Embryonic facial prominence (tissue), 1 donor: ENCODE measurements at regions not wholly inside any gene's neighbourhood (a gene's known extent, or its start where the extent isn't known, plus 50 kb on each side); places are given as distances from the start of the nearest gene placed in this dataset.
A peak's percentile ranks its signal among the peaks of the same experiment; 100 is the strongest.
"Not testable (repeated sequence)": the region's sequence is repeated elsewhere in the genome, so short reads cannot be mapped to it uniquely, and the experiment has no call there.

Experiments used
- DNase-seq: peaks from one replicate; pipeline ENCODE4 v3.0.0-alpha.2; 2016; ENCODE audit errors: extremely low spot score

DNA sequence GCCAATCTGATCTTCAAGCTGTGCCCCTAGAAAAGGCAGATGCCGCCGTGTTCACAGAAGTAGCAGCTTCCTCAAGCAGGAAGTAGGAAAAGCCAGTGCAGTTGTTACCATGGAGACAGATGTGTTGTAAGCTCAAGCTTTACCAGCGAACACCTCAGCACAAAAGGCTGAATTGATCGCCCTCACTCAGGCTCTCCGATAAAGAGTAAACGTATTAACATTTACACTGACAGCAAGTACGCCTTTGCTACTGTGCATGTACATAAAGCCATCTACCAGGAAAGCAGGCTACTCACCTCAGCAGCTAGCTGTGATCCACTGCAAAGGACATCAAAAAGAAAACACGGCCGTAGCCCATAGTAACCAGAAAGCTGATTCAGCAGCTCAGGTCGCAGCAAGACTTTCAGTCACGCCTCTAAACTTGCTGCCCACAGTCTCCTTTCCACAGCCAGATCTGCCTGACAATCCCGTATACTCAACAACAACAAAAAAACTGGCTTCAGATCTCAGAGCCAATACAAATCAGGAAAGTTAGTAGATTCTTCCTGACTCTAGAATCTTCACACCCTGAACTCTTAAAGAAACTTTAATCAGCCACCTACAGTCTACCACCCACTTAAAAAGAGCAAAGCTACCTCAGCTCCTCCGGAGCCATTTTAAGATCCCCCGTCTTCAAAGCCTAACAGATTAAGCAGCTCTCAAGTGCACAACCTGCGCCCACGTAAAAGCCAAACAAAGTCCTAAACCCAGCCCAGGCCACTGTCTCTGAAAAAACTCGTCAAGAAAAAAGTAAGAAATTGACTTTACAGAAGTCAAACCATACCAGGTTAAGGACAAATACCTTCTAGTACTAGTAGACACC is 160.0 kb downstream of the DEFB131A start:
- DNase-seq: peak; percentile 74

DNA sequence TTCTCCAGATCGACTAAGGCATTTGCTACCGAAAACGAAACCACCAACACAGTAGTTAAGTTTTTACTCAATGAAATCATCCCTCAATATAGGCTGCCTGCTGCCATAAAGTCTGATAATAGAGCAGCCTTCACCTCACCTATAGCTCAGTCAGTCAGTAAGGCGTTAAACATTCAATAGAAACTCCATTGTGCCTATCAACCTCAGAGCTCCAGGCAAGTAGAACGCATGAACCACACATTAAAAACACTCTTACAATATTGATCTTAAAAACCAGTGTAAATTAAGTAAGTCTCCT is 160.6 kb downstream of the DEFB131A start:
- not testable (repeated sequence) for DNase-seq

DNA sequence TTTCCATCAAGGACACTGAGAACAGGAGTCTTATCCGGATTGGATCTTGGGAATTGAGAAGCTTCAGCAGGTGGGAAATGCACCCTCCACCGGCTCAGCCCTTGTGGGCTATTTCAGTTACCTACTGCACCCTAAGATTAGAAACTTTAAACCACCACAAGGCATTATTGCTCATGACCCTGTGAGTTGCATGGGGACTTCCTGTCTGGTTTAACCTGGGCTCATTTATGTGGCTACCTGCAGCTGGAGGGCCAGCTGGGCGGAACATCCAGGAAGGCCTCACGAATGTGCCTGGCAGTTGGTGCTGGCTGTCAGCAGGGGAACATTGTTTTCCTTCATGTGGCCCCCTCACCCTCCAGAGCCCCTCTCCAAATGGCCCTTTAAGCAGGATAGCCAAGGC is 164.1 kb downstream of the DEFB131A start:
- no peak for DNase-seq

DNA sequence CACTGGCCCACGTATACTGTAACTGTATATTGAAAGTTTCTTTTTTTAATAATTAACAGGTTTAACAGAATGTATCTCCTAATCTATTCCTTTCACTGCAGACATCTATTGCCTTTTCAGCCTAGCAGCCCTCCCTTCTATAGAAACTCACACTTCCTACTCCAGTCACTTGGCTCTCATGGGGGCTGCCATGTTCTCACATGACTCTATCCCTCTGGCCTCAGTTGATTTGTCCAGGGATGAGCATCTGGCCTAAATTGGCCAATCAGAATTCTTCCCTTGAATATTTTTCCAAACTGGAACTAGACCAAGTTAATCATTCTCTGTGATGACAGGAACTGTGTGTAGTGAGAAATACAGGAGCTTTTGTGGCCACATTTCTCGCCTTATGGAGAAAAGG is 166.1 kb downstream of the DEFB131A start:
- DNase-seq: not testable (repeated sequence)

DNA sequence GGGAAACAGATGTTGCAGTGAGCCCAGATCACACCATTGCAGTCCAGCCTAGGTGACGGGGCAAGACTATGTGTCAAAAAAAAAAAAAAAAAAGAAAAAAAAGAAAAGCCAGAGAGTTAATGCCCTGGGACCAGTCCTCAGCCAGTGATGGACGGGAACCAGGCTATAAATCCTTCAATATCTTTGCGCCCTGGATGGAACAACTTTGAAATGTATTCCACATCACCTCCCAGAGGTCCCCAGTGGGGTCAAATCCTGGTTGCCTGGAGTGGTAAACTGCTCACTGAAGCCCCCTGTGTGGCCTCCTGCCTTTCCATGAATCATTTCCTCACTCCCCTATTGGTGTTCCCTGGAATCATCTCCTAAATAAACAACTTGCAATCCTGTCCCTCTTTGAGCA is 166.9 kb downstream of the DEFB131A start:
- DNase-seq: no peak

DNA sequence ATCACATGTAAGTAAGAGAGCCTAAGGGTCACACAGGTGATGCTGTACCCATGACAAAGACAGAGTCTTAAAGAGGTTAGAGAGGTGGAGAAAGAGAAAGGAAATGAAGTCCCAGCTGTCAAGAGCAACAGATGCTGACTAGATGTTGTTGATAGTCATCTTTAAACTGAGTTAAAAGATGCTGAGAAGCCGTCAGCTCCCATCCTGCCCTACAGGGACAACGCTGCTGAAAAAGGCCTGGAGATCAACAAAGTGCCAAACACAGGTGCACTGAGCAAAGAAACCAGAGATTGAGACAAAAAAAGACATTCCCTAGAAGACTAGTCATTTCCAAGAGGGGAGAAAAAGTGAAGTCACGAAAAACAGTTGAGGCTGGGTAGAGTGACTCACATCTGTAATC is 145.0 kb upstream of the DRD5 start:
- DNase-seq: not testable (repeated sequence)

DNA sequence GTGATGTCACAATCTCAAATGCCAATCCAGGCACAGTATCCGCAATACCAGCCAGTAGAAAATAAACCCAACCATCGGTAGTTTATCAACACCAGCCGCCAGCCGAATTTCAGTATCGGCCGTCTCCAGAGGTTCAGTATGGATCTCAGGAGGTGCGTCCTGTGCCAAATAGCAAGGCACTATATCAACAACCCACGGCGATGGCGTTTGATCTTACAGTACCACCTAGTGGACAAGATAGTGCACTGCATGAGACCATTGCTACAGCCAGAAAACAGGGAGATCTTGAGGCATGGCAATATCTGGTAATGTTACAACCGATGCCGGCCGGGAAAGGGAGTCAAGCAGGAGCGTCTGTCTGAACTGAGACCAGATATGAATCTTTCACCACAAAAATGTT is 121.8 kb upstream of the DRD5 start:
- not testable (repeated sequence) for DNase-seq

DNA sequence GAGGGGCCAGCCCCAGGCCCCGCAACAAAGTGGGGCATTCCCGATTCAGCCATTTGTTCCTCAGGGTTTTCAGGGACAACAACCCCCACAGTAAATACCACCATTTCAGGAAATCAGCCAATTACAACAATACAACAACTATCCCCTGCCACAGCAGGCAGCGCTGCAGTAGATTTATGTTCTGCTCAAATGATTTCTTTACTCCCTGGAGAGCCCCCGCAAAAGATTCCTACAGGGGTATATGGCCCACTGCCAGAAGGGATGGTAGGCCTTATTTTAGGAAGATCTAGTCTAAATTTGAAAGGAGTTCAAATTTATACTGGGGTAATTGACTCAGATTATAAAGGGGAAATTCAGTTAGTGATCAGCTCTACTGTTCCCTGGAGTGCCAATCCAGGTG is 120.5 kb upstream of the DRD5 start:
- DNase-seq: not testable (repeated sequence)

DNA sequence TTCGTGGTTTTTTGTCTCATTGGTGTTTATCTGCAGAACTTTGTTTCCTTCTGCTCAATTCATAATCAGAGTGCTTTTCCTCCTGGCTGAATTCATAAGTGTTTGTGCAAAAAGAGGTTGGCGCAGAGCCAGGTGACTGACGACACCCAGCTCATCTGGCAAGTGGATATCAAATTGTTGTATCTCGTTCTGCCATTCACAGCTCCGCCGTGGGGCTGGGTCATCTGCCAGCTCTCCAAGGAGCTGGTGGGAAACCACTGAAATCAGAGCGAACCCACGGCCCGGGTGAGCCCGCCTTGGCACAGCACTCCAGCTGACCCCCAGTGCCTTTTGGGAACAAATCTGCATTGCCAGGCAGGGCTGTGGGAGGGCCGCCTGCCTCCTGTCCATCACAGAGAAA is 110.7 kb upstream of the DRD5 start:
- DNase-seq: not testable (repeated sequence)

DNA sequence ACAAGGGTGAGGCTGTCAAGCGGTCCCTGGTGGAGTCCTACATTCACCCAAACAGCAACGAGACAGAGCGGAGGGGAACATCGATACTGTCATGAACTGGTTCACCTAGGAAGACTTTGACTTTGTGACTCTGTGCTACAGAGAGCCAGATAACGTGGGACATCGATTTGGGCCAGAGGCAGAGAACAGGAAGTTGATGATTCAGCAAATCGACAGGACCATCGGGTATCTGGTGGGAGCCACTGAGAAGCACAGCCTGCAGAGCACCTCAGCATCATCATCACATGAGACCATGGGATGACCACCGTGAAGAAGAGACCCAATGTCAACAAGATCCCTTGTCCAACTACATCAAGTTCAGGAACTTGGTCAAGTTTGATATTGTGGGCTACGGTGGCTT is 104.1 kb upstream of the DRD5 start:
- not testable (repeated sequence) for DNase-seq

DNA sequence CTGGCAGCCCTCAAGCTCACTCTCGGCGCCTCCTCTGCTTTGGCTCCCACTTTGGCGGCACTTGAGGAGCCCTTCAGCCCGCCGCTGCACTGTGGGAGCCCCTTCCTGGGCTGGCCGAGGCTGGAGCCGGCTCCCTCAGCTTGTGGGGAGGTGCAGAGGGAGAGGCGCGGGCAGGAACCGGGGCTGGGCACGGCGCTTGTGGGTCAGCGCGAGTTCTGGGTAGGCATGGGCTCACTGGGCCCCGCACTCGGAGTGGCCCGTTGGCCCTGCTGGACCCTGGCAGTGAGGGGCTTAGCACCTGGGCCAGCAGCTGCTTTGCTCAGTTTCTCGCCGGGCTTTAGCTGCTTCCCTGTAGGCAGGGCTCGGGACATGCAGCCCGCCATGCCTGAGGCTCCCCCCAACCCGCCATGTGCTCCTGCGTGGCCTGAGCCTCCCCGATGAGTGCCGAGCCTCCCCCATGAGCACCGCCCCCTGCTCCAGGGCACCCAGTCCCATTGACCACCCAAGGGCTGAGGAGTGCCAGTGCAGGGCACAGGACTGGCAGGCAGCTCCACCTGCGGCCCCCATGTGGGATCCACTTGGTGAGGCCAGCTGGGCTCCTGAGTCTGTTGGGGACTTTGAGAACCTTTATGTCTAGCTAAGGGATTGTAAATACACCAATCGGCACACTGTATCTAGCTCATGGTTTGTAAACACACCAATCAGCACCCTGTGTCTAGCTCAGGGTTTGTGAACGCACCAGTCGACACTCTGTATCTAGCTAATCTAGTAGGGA is 101.5 kb upstream of the DRD5 start:
- DNase-seq: no peak

DNA sequence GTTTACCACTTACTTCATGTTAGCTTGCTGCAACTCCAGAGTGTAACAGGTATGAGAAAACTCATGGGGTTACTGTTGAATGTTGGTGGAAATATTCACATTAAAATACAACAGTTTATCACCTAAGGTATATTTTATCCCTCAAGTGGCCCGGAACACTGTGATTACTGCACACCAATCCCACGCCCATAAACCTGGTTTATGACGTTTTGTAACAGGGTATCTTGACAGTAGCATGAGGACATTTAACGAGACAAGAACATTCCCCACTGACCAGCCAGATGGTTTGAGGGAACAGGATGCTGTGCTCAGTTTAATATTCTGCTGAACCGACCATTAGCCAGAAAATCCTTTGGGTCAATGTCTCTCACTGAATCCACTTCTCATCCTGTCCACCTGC is 98.3 kb upstream of the DRD5 start:
- DNase-seq: not testable (repeated sequence)

DNA sequence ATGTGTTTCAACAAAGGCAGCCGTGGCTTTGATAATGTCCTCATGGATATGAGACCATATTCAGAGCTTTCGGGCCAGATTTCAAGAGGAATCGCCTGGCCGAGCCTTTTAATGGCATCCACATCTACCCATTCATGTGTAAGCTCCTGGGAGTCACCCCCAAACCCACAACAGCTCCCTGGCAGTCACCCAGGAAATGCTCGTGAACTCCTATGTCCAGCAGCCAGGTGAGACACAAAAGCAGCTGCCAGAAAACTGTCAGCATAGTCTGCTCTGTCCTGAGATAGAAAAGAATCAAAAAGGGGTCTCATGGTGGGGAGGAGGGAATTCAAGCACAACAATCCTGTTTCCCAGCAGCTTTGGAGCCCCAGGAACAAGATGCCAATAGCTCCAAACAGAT is 96.4 kb upstream of the DRD5 start:
- DNase-seq: not testable (repeated sequence)

DNA sequence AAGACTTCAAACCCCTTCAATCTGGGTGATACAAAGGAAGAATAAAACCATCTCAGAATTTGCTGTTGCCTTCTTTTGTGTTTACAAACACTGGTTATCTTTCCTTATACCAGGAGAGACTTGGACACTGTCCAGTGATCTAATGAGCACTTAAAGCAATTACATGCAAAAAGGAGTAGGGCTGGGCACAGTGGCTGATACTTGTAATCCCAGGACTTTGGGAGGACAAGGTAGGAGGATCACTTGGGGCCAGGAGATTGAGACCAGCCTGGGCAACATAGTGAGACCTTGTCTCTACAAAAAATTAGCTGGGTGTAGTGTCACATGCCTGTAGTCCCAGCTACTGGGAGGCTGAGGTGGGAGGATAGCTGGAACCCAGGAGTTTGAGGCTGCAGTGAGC is 95.7 kb upstream of the DRD5 start:
- DNase-seq: no peak

DNA sequence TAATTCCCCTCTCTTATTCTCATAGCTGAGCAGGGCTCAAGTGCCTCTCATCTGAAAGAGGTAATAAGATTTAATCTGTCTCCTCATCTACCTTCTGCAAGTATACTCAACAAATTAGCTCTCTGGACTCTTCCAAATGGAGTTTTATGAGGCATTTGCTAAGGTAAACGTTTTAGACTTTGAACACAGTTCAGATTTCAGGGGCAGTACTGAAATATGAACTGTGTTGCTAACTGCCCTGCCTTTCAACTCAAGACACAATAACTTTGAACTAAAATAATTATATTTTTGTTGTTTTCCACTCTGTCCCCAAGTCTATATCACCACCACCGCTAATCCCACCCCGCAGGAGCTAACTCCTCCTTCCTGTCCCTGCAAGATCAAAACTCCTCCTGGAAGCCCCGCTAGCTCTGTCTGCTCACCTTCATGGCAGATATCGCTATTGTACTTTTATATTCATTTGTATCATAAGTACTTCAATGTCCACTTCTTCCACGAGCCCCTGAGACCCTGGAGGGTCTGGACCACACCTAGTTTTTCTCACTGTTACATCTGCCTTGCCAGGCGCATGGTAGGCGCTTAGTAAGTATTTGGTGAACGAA is 90.7 kb upstream of the DRD5 start:
- not testable (repeated sequence) for DNase-seq

DNA sequence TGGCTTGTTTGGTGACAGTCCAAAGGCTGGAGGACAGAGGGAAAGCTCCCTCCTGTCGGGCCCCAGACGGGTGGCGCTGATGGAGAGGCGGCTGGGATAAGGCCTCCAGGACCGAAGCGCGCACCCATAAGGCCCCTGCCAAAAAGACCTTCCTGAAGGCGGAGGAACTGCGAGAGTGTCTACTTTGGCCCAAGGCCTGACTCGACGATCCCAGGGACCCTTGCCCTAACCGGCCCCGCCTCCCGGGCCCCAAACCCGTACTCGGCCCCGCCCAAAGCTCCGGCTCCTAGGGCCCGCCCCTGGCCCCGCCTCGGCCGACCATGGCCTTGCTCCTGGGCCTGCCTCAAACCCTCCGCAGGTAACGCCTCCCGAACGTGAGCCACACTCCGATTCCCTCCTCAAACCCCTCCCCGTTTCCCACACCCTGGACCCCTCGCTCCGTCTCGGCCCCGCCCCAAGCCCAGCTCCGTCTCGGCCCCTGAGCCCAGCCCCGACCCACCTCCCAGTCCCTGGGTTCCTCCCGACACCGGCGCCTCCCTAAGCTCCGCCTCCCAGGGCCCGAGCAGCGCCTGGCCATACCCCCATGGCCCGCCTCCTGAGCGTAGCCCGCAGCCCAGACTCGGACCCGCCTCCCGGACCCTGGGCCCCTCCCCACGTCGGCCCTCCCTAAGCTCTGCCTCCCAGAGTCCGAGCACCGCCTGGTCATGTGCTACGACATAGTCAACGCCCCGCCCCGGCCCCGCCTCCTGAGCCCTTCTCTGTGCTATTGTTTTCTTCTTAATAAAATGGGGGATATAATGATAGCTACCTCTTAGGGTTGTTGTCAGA is 90.0 kb upstream of the DRD5 start:
- peak; percentile 88 for DNase-seq

DNA sequence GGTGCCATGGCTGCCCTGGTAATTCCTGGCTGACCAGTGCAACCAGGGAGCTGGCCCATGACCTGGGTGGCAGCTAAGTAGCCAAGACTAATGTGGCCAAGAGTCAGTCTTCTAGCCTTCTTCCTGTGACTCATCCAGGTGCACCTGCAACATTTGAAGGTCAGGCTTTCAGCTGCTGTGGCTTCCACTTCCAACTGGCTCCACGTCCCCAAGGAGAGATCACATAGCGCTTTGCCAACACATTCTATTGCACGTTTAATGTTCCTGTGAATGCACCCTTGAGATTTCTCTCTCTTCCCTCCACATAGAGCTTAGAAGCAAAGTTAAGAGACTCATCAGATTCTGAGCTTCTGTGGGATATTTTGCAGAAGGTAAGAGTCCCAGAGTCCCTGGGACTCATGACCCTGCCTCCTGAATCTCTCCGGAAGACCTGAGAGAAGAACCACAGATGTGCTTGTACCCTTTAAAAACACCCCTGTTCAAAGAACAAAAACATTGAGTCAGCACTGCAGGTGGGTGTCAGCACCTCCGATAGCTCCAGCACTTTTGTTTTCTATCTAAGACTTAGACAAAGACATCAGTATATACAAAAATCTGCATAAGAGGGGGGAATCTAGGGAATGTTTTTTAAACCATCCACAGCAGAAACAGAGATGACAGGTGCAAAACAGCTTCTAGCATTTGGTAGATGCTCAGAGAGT is 88.5 kb upstream of the DRD5 start:
- not testable (repeated sequence) for DNase-seq

DNA sequence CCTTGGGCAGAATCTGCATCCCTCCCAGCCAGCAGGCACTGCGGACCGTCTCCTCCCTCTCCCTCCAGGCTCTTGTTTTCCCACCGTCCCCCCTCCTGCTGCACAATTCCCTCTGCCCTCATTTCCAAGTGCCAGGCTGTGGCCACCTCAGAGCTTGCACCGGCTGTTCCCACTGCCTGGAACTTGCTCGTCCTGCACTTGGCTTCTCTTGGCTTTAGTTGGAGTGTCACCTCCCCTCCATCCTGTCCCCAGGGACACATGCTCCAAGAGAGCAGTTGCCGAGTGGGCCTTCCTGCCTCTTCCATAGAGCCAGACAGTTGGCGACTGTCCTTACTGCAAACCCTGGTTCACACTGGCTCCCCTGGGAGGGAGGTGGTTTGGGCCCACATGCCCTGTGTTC is 87.0 kb upstream of the DRD5 start:
- DNase-seq: not testable (repeated sequence)

DNA sequence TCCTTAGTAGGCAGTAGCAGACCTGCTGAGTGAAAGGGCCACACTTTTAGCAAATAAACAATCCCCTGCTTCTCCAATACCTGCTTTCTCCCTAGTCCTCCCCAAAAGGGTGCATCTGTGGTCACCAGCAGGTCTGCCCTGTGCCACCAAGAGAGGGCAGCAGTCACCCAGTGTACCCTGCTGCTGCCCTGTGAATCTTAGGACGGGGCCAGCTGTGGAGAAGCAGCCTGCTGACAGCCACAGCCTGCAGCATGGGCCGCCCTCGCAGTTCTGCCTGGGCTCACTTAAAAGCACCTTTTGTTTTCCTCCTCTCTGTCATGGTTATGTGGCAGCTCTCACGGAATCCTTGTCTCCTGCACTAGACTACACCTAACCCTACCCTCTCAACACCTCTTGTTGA is 85.4 kb upstream of the DRD5 start:
- not testable (repeated sequence) for DNase-seq

DNA sequence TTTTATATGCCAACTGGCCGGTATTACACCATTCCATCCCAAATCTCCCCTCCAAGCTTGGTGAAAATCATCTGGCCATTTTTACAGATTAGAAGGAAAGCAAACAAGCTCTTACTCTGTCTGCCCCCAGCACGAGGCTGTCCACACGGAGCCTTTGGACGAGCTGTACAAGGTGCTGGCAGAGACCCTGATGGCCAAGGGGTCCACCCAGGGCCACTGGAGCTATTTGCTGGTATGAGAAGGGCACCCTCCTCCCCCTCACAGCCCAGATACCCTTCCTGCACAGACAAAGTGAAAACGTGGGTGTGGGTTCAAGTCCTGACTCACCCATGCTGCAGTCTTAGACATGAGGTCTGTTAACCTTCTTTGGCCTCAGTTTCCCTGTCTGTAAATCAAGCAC is 84.9 kb upstream of the DRD5 start:
- not testable (repeated sequence) for DNase-seq

DNA sequence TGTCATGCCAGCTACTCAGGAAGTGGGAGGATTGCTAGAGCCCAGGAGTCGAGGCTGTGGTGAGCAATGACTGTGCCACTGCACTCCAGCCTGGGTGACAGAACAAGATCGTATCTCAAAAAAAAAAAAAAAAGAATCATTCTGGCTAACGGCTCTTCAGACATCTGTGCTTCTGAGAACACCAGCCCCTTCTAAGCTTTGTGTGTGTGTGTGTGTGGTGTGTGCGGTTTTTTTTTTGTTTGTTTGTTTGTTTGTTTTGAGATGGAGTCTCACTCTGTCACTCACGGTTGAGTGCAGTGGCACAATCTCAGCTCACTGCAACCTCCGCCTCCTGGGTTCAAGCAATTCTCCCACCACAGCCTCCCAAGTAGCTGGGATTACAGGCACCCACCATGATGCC is 79.4 kb upstream of the DRD5 start:
- DNase-seq: not testable (repeated sequence)
